H9 (cell line): ENCODE measurements at regions not wholly inside any gene's neighbourhood (a gene's known extent, or its start where the extent isn't known, plus 50 kb on each side); places are given as distances from the start of the nearest gene placed in this dataset.

Experiments
- DNase-seq: peaks from one replicate; pipeline ENCODE4 v3.0.0-alpha.2; 2017
- H2AFZ ChIP-seq: one replicate; pipeline ENCODE4 v1.6.1; 2013; ENCODE audit warnings: mild to moderate bottlenecking, low read length, control low read depth, moderate library complexity
- H2AK5ac ChIP-seq: 2 replicates; pipeline ENCODE4 v1.6.1; 2013; ENCODE audit warnings: low read length, control low read depth, mixed read lengths; ENCODE audit not compliant: insufficient read length
- H2BK120ac ChIP-seq: one replicate; pipeline ENCODE4 v1.6.1; 2013; ENCODE audit warnings: low read depth, mild to moderate bottlenecking, low read length, control low read depth, inconsistent platforms; ENCODE audit not compliant: poor library complexity, severe bottlenecking
- H2BK12ac ChIP-seq: 2 replicates; pipeline ENCODE4 v1.6.1; 2013; ENCODE audit warnings: low read length, control low read depth, mixed read lengths, low read depth; ENCODE audit not compliant: insufficient read length
- H2BK15ac ChIP-seq: 2 replicates; pipeline ENCODE4 v1.6.1; 2013; ENCODE audit warnings: low read depth, low read length, control low read depth
- H2BK20ac ChIP-seq: one replicate; pipeline ENCODE4 v1.6.1; 2013; ENCODE audit warnings: low read depth, mild to moderate bottlenecking, low read length, control low read depth, inconsistent platforms; ENCODE audit not compliant: poor library complexity, severe bottlenecking
- H2BK5ac ChIP-seq: 2 replicates; pipeline ENCODE4 v1.6.1; 2013; ENCODE audit warnings: low read length, control low read depth, mixed read lengths; ENCODE audit not compliant: insufficient read length
- H3K14ac ChIP-seq: 2 replicates; pipeline ENCODE4 v1.6.1; 2013; ENCODE audit warnings: low read length, control low read depth; ENCODE audit not compliant: insufficient read depth
- H3K18ac ChIP-seq: 2 replicates; pipeline ENCODE4 v1.6.1; 2013; ENCODE audit warnings: low read depth, mild to moderate bottlenecking, mixed read lengths, low read length, control low read depth; ENCODE audit not compliant: insufficient read length
- H3K23ac ChIP-seq: 2 replicates; pipeline ENCODE4 v1.6.1; 2013; ENCODE audit warnings: low read length, control low read depth, mixed read lengths, low read depth; ENCODE audit not compliant: insufficient read length
- H3K23me2 ChIP-seq: 2 replicates; pipeline ENCODE4 v1.6.1; 2013; ENCODE audit warnings: low read depth, mild to moderate bottlenecking, mixed read lengths, low read length, control low read depth; ENCODE audit not compliant: insufficient read length, poor library complexity, severe bottlenecking
- H3K27ac ChIP-seq: 2 replicates; pipeline ENCODE4 v1.5.1; 2013; ENCODE audit warnings: low read length, control low read depth, mixed read lengths, low read depth; ENCODE audit not compliant: insufficient read length
- H3K27me3 ChIP-seq: 2 replicates; pipeline ENCODE4 v1.6.1; 2013; ENCODE audit warnings: low read length, control low read depth, inconsistent platforms; ENCODE audit not compliant: insufficient read depth
- H3K4ac ChIP-seq: 2 replicates; pipeline ENCODE4 v1.6.1; 2013; ENCODE audit warnings: low read depth, mild to moderate bottlenecking, control low read depth, inconsistent platforms, low read length, moderate library complexity
- H3K4me1 ChIP-seq: 2 replicates; pipeline ENCODE4 v1.6.1; 2013; ENCODE audit warnings: low read length, control low read depth, inconsistent platforms; ENCODE audit not compliant: insufficient read depth
- H3K4me2 ChIP-seq: 2 replicates; pipeline ENCODE4 v1.6.1; 2013; ENCODE audit warnings: low read length, control low read depth, mixed read lengths; ENCODE audit not compliant: insufficient read length, insufficient read depth
- H3K56ac ChIP-seq: 2 replicates; pipeline ENCODE4 v1.6.1; 2013; ENCODE audit warnings: low read depth, mild to moderate bottlenecking, mixed read lengths, low read length, control low read depth; ENCODE audit not compliant: insufficient read length
- H3K79me1 ChIP-seq: 2 replicates; pipeline ENCODE4 v1.6.1; 2013; ENCODE audit warnings: low read depth, mild to moderate bottlenecking, moderate library complexity, low read length, control low read depth, inconsistent platforms; ENCODE audit not compliant: insufficient read depth, poor library complexity, severe bottlenecking
- H3K79me2 ChIP-seq: 2 replicates; pipeline ENCODE4 v1.6.1; 2013; ENCODE audit warnings: low read length, control low read depth, inconsistent platforms; ENCODE audit not compliant: insufficient read depth
- H3K9ac ChIP-seq: 2 replicates; pipeline ENCODE4 v1.6.1; 2013; ENCODE audit warnings: low read length, control low read depth, mixed read lengths; ENCODE audit not compliant: insufficient read length; ENCODE audit errors: extremely low read depth
- H3K9me3 ChIP-seq: one replicate; pipeline ENCODE4 v1.6.1; 2013; ENCODE audit warnings: low read depth, low read length, inconsistent platforms; ENCODE audit not compliant: control insufficient read depth
- H3T11ph ChIP-seq: one replicate; pipeline ENCODE4 v1.6.1; 2013; ENCODE audit warnings: mild to moderate bottlenecking, low read length, control low read depth, inconsistent platforms
- H4K20me1 ChIP-seq: one replicate; pipeline ENCODE4 v1.6.1; 2013; ENCODE audit not compliant: control insufficient read depth, insufficient read length, insufficient read depth
- H4K5ac ChIP-seq: 2 replicates; pipeline ENCODE4 v1.6.1; 2013; ENCODE audit warnings: low read depth, mild to moderate bottlenecking, mixed read lengths, low read length, control low read depth; ENCODE audit not compliant: insufficient read length
- H4K8ac ChIP-seq: replicated peaks from 2 replicates; pipeline ENCODE4 v1.6.1; 2013; ENCODE audit warnings: low read length, control low read depth, mixed read lengths, low read depth; ENCODE audit not compliant: insufficient read length
- H4K91ac ChIP-seq: 2 replicates; pipeline ENCODE4 v1.6.1; 2013; ENCODE audit warnings: low read depth, mild to moderate bottlenecking, moderate library complexity, mixed read lengths, low read length, control low read depth; ENCODE audit not compliant: insufficient read length
- H3K27ac Mint-ChIP-seq, 3 experiments: 2 replicates in 2 of 3; 3 replicates in 1 of 3; pipeline ENCODE4 v1.8.0; 2020 to 2021; ENCODE audit warnings: mixed read lengths in 3 of 3, mild to moderate bottlenecking in 1 of 3, moderate library complexity in 1 of 3
- H3K27me3 Mint-ChIP-seq: 2 replicates; pipeline ENCODE4 v1.8.0; 2021; ENCODE audit warnings: low read depth, mild to moderate bottlenecking, moderate library complexity, mixed read lengths
- H3K36me3 Mint-ChIP-seq, 3 experiments: 2 replicates in 2 of 3; 3 replicates in 1 of 3; pipeline ENCODE4 v1.8.0; 2020 to 2021; ENCODE audit warnings: low read depth in 3 of 3, mixed read lengths in 3 of 3; ENCODE audit not compliant: insufficient read depth in 1 of 3
- H3K4me1 Mint-ChIP-seq, 2 experiments: 2 replicates each; pipeline ENCODE4 v1.8.0; 2020; ENCODE audit warnings: mixed read lengths in 2 of 2
- H3K4me3 Mint-ChIP-seq, 2 experiments: 2 replicates in 1 of 2; 3 replicates in 1 of 2; pipeline ENCODE4 v1.8.0; 2020 to 2021; ENCODE audit warnings: mild to moderate bottlenecking in 2 of 2, mixed read lengths in 2 of 2, moderate library complexity in 1 of 2
- H3K9me3 Mint-ChIP-seq, 2 experiments: 2 replicates in 1 of 2; 3 replicates in 1 of 2; pipeline ENCODE4 v1.8.0; 2020; ENCODE audit warnings: mild to moderate bottlenecking in 2 of 2, mixed read lengths in 2 of 2, moderate library complexity in 1 of 2
- WGBS: extraction: QIAGEN DNeasy Blood & Tissue Kit; methylation state at CpG from one replicate; pipeline ENCODE4 v1.1.7; 2013; ENCODE audit warnings: missing lambda C conversion rate, low lambda C conversion rate, mixed read lengths; ENCODE audit not compliant: insufficient read length; ENCODE audit errors: extremely low coverage; 5-methylcytosine and 5-hydroxymethylcytosine counted together
- TF ChIP-seq, protein P1 (sequence below): fragments of 200-600 bp; sonication (generic); conservative IDR thresholded peaks from 3 replicates; pipeline ENCODE4 v1.8.0; 2021; ENCODE audit warnings: antibody characterized with exemption, mild to moderate bottlenecking

- Histone ChIP-seq H3K4me1 (no peaks in the 10 kb centered on the region), H3K4ac (no peak overlapping the region), H3K4me2 (no peak overlapping the region), H4K5ac (no peak overlapping the region), H3K14ac (no peak overlapping the region), H3K27me3 (no peaks in the 10 kb centered on the region), H2BK12ac (no peak overlapping the region), H4K8ac (no peak overlapping the region), H3K18ac (no peak overlapping the region), H3K23me2 (no peaks in the 10 kb centered on the region), H2BK120ac (no peak overlapping the region), H3K79me2 (no peaks in the 10 kb centered on the region), H3K9ac (no peak overlapping the region), H2AK5ac (no peak overlapping the region), H3K27ac (no peak overlapping the region), H2AFZ (no peak overlapping the region), H2BK15ac (no peak overlapping the region), H3K79me1 (no peaks in the 10 kb centered on the region), H4K91ac (no peak overlapping the region), H2BK20ac (no peak overlapping the region), H4K20me1 (no peaks in the 10 kb centered on the region), H2BK5ac (no peak overlapping the region), H3K23ac (no peak overlapping the region), H3T11ph (no peak overlapping the region), H3K9me3 (no peaks in the 10 kb centered on the region), H3K56ac (no peak overlapping the region)
- no peak for DNase-seq
- Mint-ChIP-seq H3K36me3 (peaks cover 3 to 7% (median 6%) of the 10 kb centered on the region in 3 experiments; a peak in 6 of 7 replicates), H3K27me3 (no peaks in the 10 kb centered on the region; the same call in 1 of the 2 replicates), H3K4me3 (no peak overlapping the region), H3K9me3 (peaks cover 8 to 16% of the 10 kb centered on the region in 2 experiments), H3K27ac (no peak overlapping the region), H3K4me1 (peaks cover 0 to 2% of the 10 kb centered on the region in 2 experiments; a peak in 1 of 4 replicates)
- TF ChIP-seq, protein P1, sequence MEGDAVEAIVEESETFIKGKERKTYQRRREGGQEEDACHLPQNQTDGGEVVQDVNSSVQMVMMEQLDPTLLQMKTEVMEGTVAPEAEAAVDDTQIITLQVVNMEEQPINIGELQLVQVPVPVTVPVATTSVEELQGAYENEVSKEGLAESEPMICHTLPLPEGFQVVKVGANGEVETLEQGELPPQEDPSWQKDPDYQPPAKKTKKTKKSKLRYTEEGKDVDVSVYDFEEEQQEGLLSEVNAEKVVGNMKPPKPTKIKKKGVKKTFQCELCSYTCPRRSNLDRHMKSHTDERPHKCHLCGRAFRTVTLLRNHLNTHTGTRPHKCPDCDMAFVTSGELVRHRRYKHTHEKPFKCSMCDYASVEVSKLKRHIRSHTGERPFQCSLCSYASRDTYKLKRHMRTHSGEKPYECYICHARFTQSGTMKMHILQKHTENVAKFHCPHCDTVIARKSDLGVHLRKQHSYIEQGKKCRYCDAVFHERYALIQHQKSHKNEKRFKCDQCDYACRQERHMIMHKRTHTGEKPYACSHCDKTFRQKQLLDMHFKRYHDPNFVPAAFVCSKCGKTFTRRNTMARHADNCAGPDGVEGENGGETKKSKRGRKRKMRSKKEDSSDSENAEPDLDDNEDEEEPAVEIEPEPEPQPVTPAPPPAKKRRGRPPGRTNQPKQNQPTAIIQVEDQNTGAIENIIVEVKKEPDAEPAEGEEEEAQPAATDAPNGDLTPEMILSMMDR, result no peak
- no CpG with 5 or more reads among the region's 4 CpGs for WGBS
These were observed 52.6 kb upstream of the EPS8L3 start for GRCh38 chr1:109816175-109816811.
